Loucy (cell line): ENCODE measurements at regions not wholly inside any gene's neighbourhood (a gene's known extent, or its start where the extent isn't known, plus 50 kb on each side); places are given as distances from the start of the nearest gene placed in this dataset.

ENCODE experiments used
- EZH2phosphoT487 ChIP-seq: fragments of 200-600 bp; IDR thresholded peaks from 2 replicates; pipeline ENCODE4 v1.6.1; 2018; ENCODE audit warnings: antibody characterized with exemption, mild to moderate bottlenecking, moderate library complexity, borderline replicate concordance
- TF ChIP-seq, protein P1 (sequence below): fragments of 200-600 bp; sonication (generic); conservative IDR thresholded peaks from 2 replicates; pipeline ENCODE4 v1.5.1; 2014; ENCODE audit warnings: mild to moderate bottlenecking, antibody characterized with exemption, low read length

- TF ChIP-seq, protein P1, sequence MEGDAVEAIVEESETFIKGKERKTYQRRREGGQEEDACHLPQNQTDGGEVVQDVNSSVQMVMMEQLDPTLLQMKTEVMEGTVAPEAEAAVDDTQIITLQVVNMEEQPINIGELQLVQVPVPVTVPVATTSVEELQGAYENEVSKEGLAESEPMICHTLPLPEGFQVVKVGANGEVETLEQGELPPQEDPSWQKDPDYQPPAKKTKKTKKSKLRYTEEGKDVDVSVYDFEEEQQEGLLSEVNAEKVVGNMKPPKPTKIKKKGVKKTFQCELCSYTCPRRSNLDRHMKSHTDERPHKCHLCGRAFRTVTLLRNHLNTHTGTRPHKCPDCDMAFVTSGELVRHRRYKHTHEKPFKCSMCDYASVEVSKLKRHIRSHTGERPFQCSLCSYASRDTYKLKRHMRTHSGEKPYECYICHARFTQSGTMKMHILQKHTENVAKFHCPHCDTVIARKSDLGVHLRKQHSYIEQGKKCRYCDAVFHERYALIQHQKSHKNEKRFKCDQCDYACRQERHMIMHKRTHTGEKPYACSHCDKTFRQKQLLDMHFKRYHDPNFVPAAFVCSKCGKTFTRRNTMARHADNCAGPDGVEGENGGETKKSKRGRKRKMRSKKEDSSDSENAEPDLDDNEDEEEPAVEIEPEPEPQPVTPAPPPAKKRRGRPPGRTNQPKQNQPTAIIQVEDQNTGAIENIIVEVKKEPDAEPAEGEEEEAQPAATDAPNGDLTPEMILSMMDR = no peak
- TF ChIP-seq EZH2phosphoT487 = no peak
Observed at GRCh38 chr3:109900783-109901182, 563.4 kb upstream of the DPPA4 start.
